ENCODE measurements at regions not wholly inside any gene's neighbourhood (a gene's known extent, or its start where the extent isn't known, plus 50 kb on each side); places are given as distances from the start of the nearest gene placed in this dataset.
"Not testable (repeated sequence)": the region's sequence is repeated elsewhere in the genome, so short reads cannot be mapped to it uniquely, and the experiment has no call there.

- no peak overlapping the region for H3K9ac ChIP-seq (ENCODE audit: insufficient read depth, low read length)
- no peak overlapping the region for H3K4me2 ChIP-seq (ENCODE audit: extremely low read depth, insufficient read depth, low read length)
- H3K4me1 ChIP-seq (ENCODE audit: control insufficient read depth, extremely low read depth, insufficient read depth, low read length): no peaks in the 10 kb centered on the region
- H4K20me1 ChIP-seq (ENCODE audit: control insufficient read depth, extremely low read depth, insufficient read depth, low read length): no peaks in the 10 kb centered on the region
- H3K4me3 ChIP-seq (replicated peaks in 1 of 4; ENCODE audit: control extremely low read depth in 1 of 4, insufficient read depth in 1 of 4, low read depth in 3 of 4, low read length in 4 of 4): no peak overlapping the region
- H3K27ac ChIP-seq (ENCODE audit: insufficient read depth, low read length): no peak overlapping the region
- no peak overlapping the region for H2AFZ ChIP-seq (ENCODE audit: low read length)
- DNase-seq (ENCODE audit: low read depth in 2 of 2): no peak
- H3K36me3 ChIP-seq (ENCODE audit: control insufficient read depth, insufficient read depth, low read length): no peaks in the 10 kb centered on the region
- TF ChIP-seq CTCF (conservative IDR thresholded peaks at IDR 0.05 in 1 of 2, IDR thresholded peaks at IDR 0.05 in 1 of 2; ENCODE audit: low read depth in 1 of 2, low read length in 2 of 2) (no peak), EZH2 (IDR thresholded peaks at IDR 0.05; ENCODE audit: low read length, missing control alignments) (no peak)
- no peaks in the 10 kb centered on the region for H3K79me2 ChIP-seq (ENCODE audit: control insufficient read depth, insufficient read depth, low read length)
- no peaks in the 10 kb centered on the region for H3K27me3 ChIP-seq (ENCODE audit: control insufficient read depth, insufficient read depth, low read length)
- no peaks in the 10 kb centered on the region for H3K9me3 ChIP-seq (ENCODE audit: control insufficient read depth, insufficient read depth, low read depth, low read length)
Observed at GRCh38 chrX:452598-452997, 65.9 kb upstream of the PPP2R3B start.

- not testable (repeated sequence) for H3K9ac ChIP-seq (ENCODE audit: insufficient read depth, low read length); H3K27ac ChIP-seq (ENCODE audit: insufficient read depth, low read length); H4K20me1 ChIP-seq (ENCODE audit: control insufficient read depth, extremely low read depth, insufficient read depth, low read length); H3K4me3 ChIP-seq (replicated peaks in 1 of 4; ENCODE audit: control extremely low read depth in 1 of 4, insufficient read depth in 1 of 4, low read depth in 3 of 4, low read length in 4 of 4); H3K36me3 ChIP-seq (ENCODE audit: control insufficient read depth, insufficient read depth, low read length); H2AFZ ChIP-seq (ENCODE audit: low read length); H3K79me2 ChIP-seq (ENCODE audit: control insufficient read depth, insufficient read depth, low read length); H3K27me3 ChIP-seq (ENCODE audit: control insufficient read depth, insufficient read depth, low read length); DNase-seq (ENCODE audit: low read depth in 2 of 2); H3K9me3 ChIP-seq (ENCODE audit: control insufficient read depth, insufficient read depth, low read depth, low read length); H3K4me1 ChIP-seq (ENCODE audit: control insufficient read depth, extremely low read depth, insufficient read depth, low read length); H3K4me2 ChIP-seq (ENCODE audit: extremely low read depth, insufficient read depth, low read length)
Observed at GRCh38 chrX:454514-454913, 67.8 kb upstream of the PPP2R3B start.

- no peaks in the 10 kb centered on the region for H3K9me3 ChIP-seq (ENCODE audit: control insufficient read depth, insufficient read depth, low read depth, low read length)
- no peaks in the 10 kb centered on the region for H3K79me2 ChIP-seq (ENCODE audit: control insufficient read depth, insufficient read depth, low read length)
- H2AFZ ChIP-seq (ENCODE audit: low read length): no peak overlapping the region
- no peak for TF ChIP-seq EZH2 (IDR thresholded peaks at IDR 0.05; ENCODE audit: low read length, missing control alignments)
- TF ChIP-seq CTCF (conservative IDR thresholded peaks at IDR 0.05 in 1 of 2, IDR thresholded peaks at IDR 0.05 in 1 of 2; ENCODE audit: low read depth in 1 of 2, low read length in 2 of 2): no peak
- no peak overlapping the region for H3K27ac ChIP-seq (ENCODE audit: insufficient read depth, low read length)
- H3K27me3 ChIP-seq (ENCODE audit: control insufficient read depth, insufficient read depth, low read length): no peaks in the 10 kb centered on the region
- no peaks in the 10 kb centered on the region for H3K36me3 ChIP-seq (ENCODE audit: control insufficient read depth, insufficient read depth, low read length)
- no peak overlapping the region for H3K4me3 ChIP-seq (replicated peaks in 1 of 4; ENCODE audit: control extremely low read depth in 1 of 4, insufficient read depth in 1 of 4, low read depth in 3 of 4, low read length in 4 of 4)
- no peak for DNase-seq (ENCODE audit: low read depth in 2 of 2)
- H3K9ac ChIP-seq (ENCODE audit: insufficient read depth, low read length): no peak overlapping the region
- no peaks in the 10 kb centered on the region for H4K20me1 ChIP-seq (ENCODE audit: control insufficient read depth, extremely low read depth, insufficient read depth, low read length)
- no peak overlapping the region for H3K4me2 ChIP-seq (ENCODE audit: extremely low read depth, insufficient read depth, low read length)
- no peaks in the 10 kb centered on the region for H3K4me1 ChIP-seq (ENCODE audit: control insufficient read depth, extremely low read depth, insufficient read depth, low read length)
Observed at GRCh38 chrX:455199-455598, 68.5 kb upstream of the PPP2R3B start.

DNA sequence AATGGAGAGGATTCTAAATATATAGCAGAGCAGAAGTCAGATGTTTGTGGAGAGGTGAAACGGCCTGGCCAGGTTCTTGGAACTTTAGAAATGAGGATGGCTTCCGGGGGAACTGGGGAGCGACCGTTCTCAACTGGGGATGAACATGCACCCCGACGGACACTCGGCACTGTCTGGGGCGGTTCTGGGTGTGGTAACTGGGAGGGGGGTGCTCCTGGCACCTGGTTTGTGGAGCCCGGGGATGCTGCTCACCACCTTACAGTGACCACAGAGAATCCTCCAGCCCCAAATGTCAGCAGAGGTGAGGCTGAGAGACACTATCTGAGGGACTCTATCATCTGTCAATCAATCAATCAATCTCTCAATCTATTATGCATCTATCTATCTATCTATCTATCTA lies 69.0 kb upstream of the PPP2R3B start:
- H3K27me3 ChIP-seq (ENCODE audit: control insufficient read depth, insufficient read depth, low read length): no peaks in the 10 kb centered on the region
- no peaks in the 10 kb centered on the region for H3K4me1 ChIP-seq (ENCODE audit: control insufficient read depth, extremely low read depth, insufficient read depth, low read length)
- no peak overlapping the region for H3K9ac ChIP-seq (ENCODE audit: insufficient read depth, low read length)
- H3K4me2 ChIP-seq (ENCODE audit: extremely low read depth, insufficient read depth, low read length): no peak overlapping the region
- H3K27ac ChIP-seq (ENCODE audit: insufficient read depth, low read length): no peak overlapping the region
- no peaks in the 10 kb centered on the region for H3K9me3 ChIP-seq (ENCODE audit: control insufficient read depth, insufficient read depth, low read depth, low read length)
- no peak overlapping the region for H2AFZ ChIP-seq (ENCODE audit: low read length)
- no peaks in the 10 kb centered on the region for H3K36me3 ChIP-seq (ENCODE audit: control insufficient read depth, insufficient read depth, low read length)
- TF ChIP-seq CTCF (conservative IDR thresholded peaks at IDR 0.05 in 1 of 2, IDR thresholded peaks at IDR 0.05 in 1 of 2; ENCODE audit: low read depth in 1 of 2, low read length in 2 of 2) (no peak), EZH2 (IDR thresholded peaks at IDR 0.05; ENCODE audit: low read length, missing control alignments) (no peak)
- no peak for DNase-seq (ENCODE audit: low read depth in 2 of 2)
- no peaks in the 10 kb centered on the region for H3K79me2 ChIP-seq (ENCODE audit: control insufficient read depth, insufficient read depth, low read length)
- no peaks in the 10 kb centered on the region for H4K20me1 ChIP-seq (ENCODE audit: control insufficient read depth, extremely low read depth, insufficient read depth, low read length)
- no peak overlapping the region for H3K4me3 ChIP-seq (replicated peaks in 1 of 4; ENCODE audit: control extremely low read depth in 1 of 4, insufficient read depth in 1 of 4, low read depth in 3 of 4, low read length in 4 of 4)

Measured in fibroblast of lung (primary cell).